ENCODE measurements at regions not wholly inside any gene's neighbourhood (a gene's known extent, or its start where the extent isn't known, plus 50 kb on each side); places are given as distances from the start of the nearest gene placed in this dataset.

- Histone ChIP-seq H3K9me3 (ENCODE audit: control insufficient read depth, insufficient read depth, low read depth, low read length) (no peaks in the 10 kb centered on the region), H3K4me1 (ENCODE audit: control insufficient read depth, extremely low read depth, insufficient read depth, low read length) (no peaks in the 10 kb centered on the region), H4K20me1 (ENCODE audit: control insufficient read depth, extremely low read depth, insufficient read depth, low read length) (no peaks in the 10 kb centered on the region), H3K27ac (ENCODE audit: insufficient read depth, low read length) (no peak overlapping the region), H3K79me2 (ENCODE audit: control insufficient read depth, insufficient read depth, low read length) (no peaks in the 10 kb centered on the region), H3K4me3 (replicated peaks in 1 of 4; ENCODE audit: control extremely low read depth in 1 of 4, insufficient read depth in 1 of 4, low read depth in 3 of 4, low read length in 4 of 4) (no peak overlapping the region), H2AFZ (ENCODE audit: low read length) (no peak overlapping the region), H3K27me3 (ENCODE audit: control insufficient read depth, insufficient read depth, low read length) (no peaks in the 10 kb centered on the region), H3K4me2 (ENCODE audit: extremely low read depth, insufficient read depth, low read length) (no peak overlapping the region), H3K36me3 (ENCODE audit: control insufficient read depth, insufficient read depth, low read length) (no peaks in the 10 kb centered on the region), H3K9ac (ENCODE audit: insufficient read depth, low read length) (no peak overlapping the region)
- no peak for TF ChIP-seq EZH2 (IDR thresholded peaks at IDR 0.05; ENCODE audit: low read length, missing control alignments)
- no peak for TF ChIP-seq CTCF (conservative IDR thresholded peaks at IDR 0.05 in 1 of 2, IDR thresholded peaks at IDR 0.05 in 1 of 2; ENCODE audit: low read depth in 1 of 2, low read length in 2 of 2)
- no peak for DNase-seq (ENCODE audit: low read depth in 2 of 2)
Measured at GRCh38 chr6:14595751-14596150, 478.2 kb downstream of the CD83 start.

GRCh38 chr6:14596410-14596809, 478.8 kb downstream of the CD83 start:
- no peak for TF ChIP-seq CTCF (conservative IDR thresholded peaks at IDR 0.05 in 1 of 2, IDR thresholded peaks at IDR 0.05 in 1 of 2; ENCODE audit: low read depth in 1 of 2, low read length in 2 of 2)
- no peak for TF ChIP-seq EZH2 (IDR thresholded peaks at IDR 0.05; ENCODE audit: low read length, missing control alignments)
- Histone ChIP-seq H3K4me3 (replicated peaks in 1 of 4; ENCODE audit: control extremely low read depth in 1 of 4, insufficient read depth in 1 of 4, low read depth in 3 of 4, low read length in 4 of 4) (no peak overlapping the region), H4K20me1 (ENCODE audit: control insufficient read depth, extremely low read depth, insufficient read depth, low read length) (no peaks in the 10 kb centered on the region), H3K4me1 (ENCODE audit: control insufficient read depth, extremely low read depth, insufficient read depth, low read length) (no peaks in the 10 kb centered on the region), H3K9ac (ENCODE audit: insufficient read depth, low read length) (no peak overlapping the region), H2AFZ (ENCODE audit: low read length) (no peak overlapping the region), H3K4me2 (ENCODE audit: extremely low read depth, insufficient read depth, low read length) (no peak overlapping the region), H3K27me3 (ENCODE audit: control insufficient read depth, insufficient read depth, low read length) (no peaks in the 10 kb centered on the region), H3K27ac (ENCODE audit: insufficient read depth, low read length) (no peak overlapping the region), H3K9me3 (ENCODE audit: control insufficient read depth, insufficient read depth, low read depth, low read length) (no peaks in the 10 kb centered on the region), H3K79me2 (ENCODE audit: control insufficient read depth, insufficient read depth, low read length) (no peaks in the 10 kb centered on the region), H3K36me3 (ENCODE audit: control insufficient read depth, insufficient read depth, low read length) (no peaks in the 10 kb centered on the region)
- DNase-seq (ENCODE audit: low read depth in 2 of 2) = peak; percentile 63 to 89

DNA sequence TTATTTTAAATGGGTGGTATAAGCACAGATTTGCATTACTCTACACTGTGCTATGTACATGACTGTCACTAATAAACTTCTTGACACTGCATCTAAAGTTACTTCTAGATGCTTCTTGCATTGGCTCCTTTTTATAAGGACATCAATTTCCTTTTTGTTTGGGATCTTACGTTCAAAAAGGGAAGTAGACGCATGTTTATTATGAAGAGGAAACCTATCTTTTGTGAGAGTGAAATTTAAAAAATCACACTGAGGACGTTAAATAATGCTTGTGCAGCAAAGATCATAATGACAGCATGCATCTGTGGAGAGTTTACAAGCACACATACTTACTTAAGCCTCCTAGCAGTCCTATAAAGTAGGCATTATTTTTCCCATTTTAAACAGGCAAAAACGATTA, 479.5 kb downstream of the CD83 start:
- Histone ChIP-seq H3K4me1 (ENCODE audit: control insufficient read depth, extremely low read depth, insufficient read depth, low read length) (no peaks in the 10 kb centered on the region), H3K27me3 (ENCODE audit: control insufficient read depth, insufficient read depth, low read length) (no peaks in the 10 kb centered on the region), H3K9ac (ENCODE audit: insufficient read depth, low read length) (no peak overlapping the region), H3K36me3 (ENCODE audit: control insufficient read depth, insufficient read depth, low read length) (no peaks in the 10 kb centered on the region), H2AFZ (ENCODE audit: low read length) (no peak overlapping the region), H3K9me3 (ENCODE audit: control insufficient read depth, insufficient read depth, low read depth, low read length) (no peaks in the 10 kb centered on the region), H3K4me2 (ENCODE audit: extremely low read depth, insufficient read depth, low read length) (no peak overlapping the region), H3K79me2 (ENCODE audit: control insufficient read depth, insufficient read depth, low read length) (no peaks in the 10 kb centered on the region), H3K27ac (ENCODE audit: insufficient read depth, low read length) (no peak overlapping the region), H3K4me3 (replicated peaks in 1 of 4; ENCODE audit: control extremely low read depth in 1 of 4, insufficient read depth in 1 of 4, low read depth in 3 of 4, low read length in 4 of 4) (no peak overlapping the region), H4K20me1 (ENCODE audit: control insufficient read depth, extremely low read depth, insufficient read depth, low read length) (no peaks in the 10 kb centered on the region)
- DNase-seq (ENCODE audit: low read depth in 2 of 2) = no peak
- TF ChIP-seq EZH2 (IDR thresholded peaks at IDR 0.05; ENCODE audit: low read length, missing control alignments) = no peak
- no peak for TF ChIP-seq CTCF (conservative IDR thresholded peaks at IDR 0.05 in 1 of 2, IDR thresholded peaks at IDR 0.05 in 1 of 2; ENCODE audit: low read depth in 1 of 2, low read length in 2 of 2)
